ENCODE measurements at regions not wholly inside any gene's neighbourhood (a gene's known extent, or its start where the extent isn't known, plus 50 kb on each side); places are given as distances from the start of the nearest gene placed in this dataset.

DNA sequence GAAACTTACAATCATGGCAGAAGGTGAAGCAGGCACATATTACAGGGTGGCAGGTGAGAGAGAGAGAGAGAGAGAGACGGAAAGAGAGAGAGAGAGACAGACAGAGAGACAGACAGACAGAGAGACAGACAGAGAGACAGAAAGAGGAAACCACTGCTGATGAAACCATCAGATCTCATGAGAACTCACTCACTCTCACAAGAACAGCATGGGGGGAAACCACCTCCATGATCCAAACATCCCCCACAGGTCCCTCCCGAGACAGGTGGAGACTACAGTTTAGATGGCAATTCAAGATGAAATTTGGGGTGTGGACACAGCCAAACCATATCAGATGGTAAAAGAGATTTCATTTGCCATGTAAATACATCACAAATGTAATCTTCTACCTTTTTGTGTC lies 708.1 kb downstream of the MRPL39 start (continued):
- TF ChIP-seq ZNF331 (CRISPR knock-in tag; IDR thresholded peaks at IDR 0.05; ENCODE audit: low read depth) (no peak), CREB1 (CRISPR knock-in tag; IDR thresholded peaks at IDR 0.05; ENCODE audit: low read depth) (no peak), NANOG (IDR thresholded peaks at IDR 0.05; ENCODE audit: borderline replicate concordance) (no peak), JUNB (IDR thresholded peaks at IDR 0.05; ENCODE audit: unreplicated experiment) (no peak), STAT1 (IDR thresholded peaks at IDR 0.05; ENCODE audit: unreplicated experiment) (no peak), EZH2phosphoT487 (IDR thresholded peaks at IDR 0.05; ENCODE audit: unreplicated experiment) (no peak), EZH2 (IDR thresholded peaks at IDR 0.05; ENCODE audit: low read depth, unreplicated experiment) (no peak)
- TF ChIP-seq, protein P1, sequence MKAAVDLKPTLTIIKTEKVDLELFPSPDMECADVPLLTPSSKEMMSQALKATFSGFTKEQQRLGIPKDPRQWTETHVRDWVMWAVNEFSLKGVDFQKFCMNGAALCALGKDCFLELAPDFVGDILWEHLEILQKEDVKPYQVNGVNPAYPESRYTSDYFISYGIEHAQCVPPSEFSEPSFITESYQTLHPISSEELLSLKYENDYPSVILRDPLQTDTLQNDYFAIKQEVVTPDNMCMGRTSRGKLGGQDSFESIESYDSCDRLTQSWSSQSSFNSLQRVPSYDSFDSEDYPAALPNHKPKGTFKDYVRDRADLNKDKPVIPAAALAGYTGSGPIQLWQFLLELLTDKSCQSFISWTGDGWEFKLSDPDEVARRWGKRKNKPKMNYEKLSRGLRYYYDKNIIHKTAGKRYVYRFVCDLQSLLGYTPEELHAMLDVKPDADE (IDR thresholded peaks at IDR 0.05), result no peak
- TF ChIP-seq, protein P2, sequence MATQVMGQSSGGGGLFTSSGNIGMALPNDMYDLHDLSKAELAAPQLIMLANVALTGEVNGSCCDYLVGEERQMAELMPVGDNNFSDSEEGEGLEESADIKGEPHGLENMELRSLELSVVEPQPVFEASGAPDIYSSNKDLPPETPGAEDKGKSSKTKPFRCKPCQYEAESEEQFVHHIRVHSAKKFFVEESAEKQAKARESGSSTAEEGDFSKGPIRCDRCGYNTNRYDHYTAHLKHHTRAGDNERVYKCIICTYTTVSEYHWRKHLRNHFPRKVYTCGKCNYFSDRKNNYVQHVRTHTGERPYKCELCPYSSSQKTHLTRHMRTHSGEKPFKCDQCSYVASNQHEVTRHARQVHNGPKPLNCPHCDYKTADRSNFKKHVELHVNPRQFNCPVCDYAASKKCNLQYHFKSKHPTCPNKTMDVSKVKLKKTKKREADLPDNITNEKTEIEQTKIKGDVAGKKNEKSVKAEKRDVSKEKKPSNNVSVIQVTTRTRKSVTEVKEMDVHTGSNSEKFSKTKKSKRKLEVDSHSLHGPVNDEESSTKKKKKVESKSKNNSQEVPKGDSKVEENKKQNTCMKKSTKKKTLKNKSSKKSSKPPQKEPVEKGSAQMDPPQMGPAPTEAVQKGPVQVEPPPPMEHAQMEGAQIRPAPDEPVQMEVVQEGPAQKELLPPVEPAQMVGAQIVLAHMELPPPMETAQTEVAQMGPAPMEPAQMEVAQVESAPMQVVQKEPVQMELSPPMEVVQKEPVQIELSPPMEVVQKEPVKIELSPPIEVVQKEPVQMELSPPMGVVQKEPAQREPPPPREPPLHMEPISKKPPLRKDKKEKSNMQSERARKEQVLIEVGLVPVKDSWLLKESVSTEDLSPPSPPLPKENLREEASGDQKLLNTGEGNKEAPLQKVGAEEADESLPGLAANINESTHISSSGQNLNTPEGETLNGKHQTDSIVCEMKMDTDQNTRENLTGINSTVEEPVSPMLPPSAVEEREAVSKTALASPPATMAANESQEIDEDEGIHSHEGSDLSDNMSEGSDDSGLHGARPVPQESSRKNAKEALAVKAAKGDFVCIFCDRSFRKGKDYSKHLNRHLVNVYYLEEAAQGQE (IDR thresholded peaks at IDR 0.05; ENCODE audit: unreplicated experiment), result no peak
- TF ChIP-seq, protein P3, sequence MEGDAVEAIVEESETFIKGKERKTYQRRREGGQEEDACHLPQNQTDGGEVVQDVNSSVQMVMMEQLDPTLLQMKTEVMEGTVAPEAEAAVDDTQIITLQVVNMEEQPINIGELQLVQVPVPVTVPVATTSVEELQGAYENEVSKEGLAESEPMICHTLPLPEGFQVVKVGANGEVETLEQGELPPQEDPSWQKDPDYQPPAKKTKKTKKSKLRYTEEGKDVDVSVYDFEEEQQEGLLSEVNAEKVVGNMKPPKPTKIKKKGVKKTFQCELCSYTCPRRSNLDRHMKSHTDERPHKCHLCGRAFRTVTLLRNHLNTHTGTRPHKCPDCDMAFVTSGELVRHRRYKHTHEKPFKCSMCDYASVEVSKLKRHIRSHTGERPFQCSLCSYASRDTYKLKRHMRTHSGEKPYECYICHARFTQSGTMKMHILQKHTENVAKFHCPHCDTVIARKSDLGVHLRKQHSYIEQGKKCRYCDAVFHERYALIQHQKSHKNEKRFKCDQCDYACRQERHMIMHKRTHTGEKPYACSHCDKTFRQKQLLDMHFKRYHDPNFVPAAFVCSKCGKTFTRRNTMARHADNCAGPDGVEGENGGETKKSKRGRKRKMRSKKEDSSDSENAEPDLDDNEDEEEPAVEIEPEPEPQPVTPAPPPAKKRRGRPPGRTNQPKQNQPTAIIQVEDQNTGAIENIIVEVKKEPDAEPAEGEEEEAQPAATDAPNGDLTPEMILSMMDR (conservative IDR thresholded peaks at IDR 0.05; ENCODE audit: low read depth in 2 of 2), result no peak

DNA sequence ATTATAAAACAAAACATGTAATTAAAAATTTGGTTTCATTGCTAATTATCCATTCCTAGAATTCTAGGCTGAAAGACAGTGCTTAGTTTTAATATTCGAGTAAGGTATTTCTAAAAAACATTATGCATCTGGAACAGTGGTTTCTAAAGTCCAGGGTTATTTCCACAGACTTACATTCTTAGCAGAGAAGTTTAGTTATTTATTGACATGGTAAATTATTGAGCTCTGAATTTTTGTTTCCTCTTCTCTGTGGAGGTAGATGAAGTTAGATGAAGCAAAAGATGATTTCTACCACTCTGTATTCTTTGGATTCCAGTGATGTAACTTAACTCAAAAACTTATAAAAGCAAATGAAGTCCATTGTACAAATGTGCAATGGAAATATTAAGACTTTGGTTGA lies 709.4 kb downstream of the MRPL39 start:
- Mint-ChIP-seq H3K27me3 (ENCODE audit: insufficient read depth, low read depth, poor library complexity) (no peaks in the 10 kb centered on the region), H3K27ac (no peak overlapping the region), H3K9me3 (peaks cover 40% of the 10 kb centered on the region), H3K4me3 (no peak overlapping the region), H3K4me1 (peaks cover 9% of the 10 kb centered on the region; the same call in 2 of the 3 replicates), H3K36me3 (ENCODE audit: low read depth) (no peaks in the 10 kb centered on the region)
- Histone ChIP-seq H2AFZ (no peak overlapping the region), H3K79me2 (replicated peaks; ENCODE audit: insufficient read depth) (no peaks in the 10 kb centered on the region), H3K4me3 (no peak overlapping the region), H3F3A (replicated peaks; ENCODE audit: low read depth) (no peaks in the 10 kb centered on the region), H3K27me3 (ENCODE audit: insufficient read depth) (no peaks in the 10 kb centered on the region), H4K20me1 (replicated peaks; ENCODE audit: insufficient read depth) (no peaks in the 10 kb centered on the region), H3K36me3 (ENCODE audit: insufficient read depth) (no peaks in the 10 kb centered on the region), H3K4me1 (ENCODE audit: insufficient read depth) (0 out of 2 replicates have a peak, but pooled peaks cover 4% of the 10 kb centered on the region), H3K4me2 (no peak overlapping the region), H3K27ac (ENCODE audit: low read depth) (no peak overlapping the region), H3K9me2 (ENCODE audit: insufficient read depth) (0 out of 2 replicates have a peak, but pooled peaks cover 5% of the 10 kb centered on the region)
- no peak for DNase-seq (ENCODE audit: low spot score)
- no peak for ATAC-seq
- TF ChIP-seq ZNF331 (CRISPR knock-in tag; IDR thresholded peaks at IDR 0.05; ENCODE audit: low read depth), result no peak
- TF ChIP-seq CREB1 (CRISPR knock-in tag; IDR thresholded peaks at IDR 0.05; ENCODE audit: low read depth), result no peak
- no peak for TF ChIP-seq NANOG (IDR thresholded peaks at IDR 0.05; ENCODE audit: borderline replicate concordance)
- TF ChIP-seq, protein P1 (IDR thresholded peaks at IDR 0.05), result no peak
- TF ChIP-seq STAT1 (IDR thresholded peaks at IDR 0.05; ENCODE audit: unreplicated experiment), result no peak
- TF ChIP-seq, protein P3 (conservative IDR thresholded peaks at IDR 0.05; ENCODE audit: low read depth in 2 of 2), result no peak
- no peak for TF ChIP-seq POLR2AphosphoS5 (IDR thresholded peaks at IDR 0.05; ENCODE audit: low read depth)
- no peak for TF ChIP-seq ZNF114 (CRISPR knock-in tag; IDR thresholded peaks at IDR 0.05)

Data from GM23338 (cell line).